A549 (cell line): ENCODE measurements at regions not wholly inside any gene's neighbourhood (a gene's known extent, or its start where the extent isn't known, plus 50 kb on each side); places are given as distances from the start of the nearest gene placed in this dataset.

Experiments
- ATAC-seq, 2 experiments: fragments of 200-7000 bp in 1 of 2; fragments of >200 bp in 1 of 2; cut with Nextera tagmentation in 1 of 2; cut with Tn5 transposase in 1 of 2; 3 replicates each; pipeline versions ENCODE4 v1.8.0 to v1.9.1; 2018 to 2020; ENCODE audit warnings: mild to moderate bottlenecking in 1 of 2, moderate library complexity in 1 of 2
- CTCF ChIA-PET: fragments of 300-600 bp; sonication (Branson Sonifier 250); formaldehyde crosslinking; extraction: SDS; loops from one replicate; lab custom pipeline; 2021; ENCODE audit warnings: antibody characterized with exemption, inconsistent platforms; lab: Yijun Ruan, JAX
- POLR2A ChIA-PET: fragments of 350-600 bp; formaldehyde crosslinking; extraction: SDS; loops from one replicate; lab custom pipeline; 2021; ENCODE audit warnings: antibody characterized with exemption, inconsistent platforms; lab: Yijun Ruan, JAX
- DNase-seq, 2 experiments: peaks; one replicate each; pipeline versions ENCODE4 v3.0.0 to v3.0.0-alpha.2; 2011 to 2016; ENCODE audit warnings: low read depth in 1 of 2, low spot score in 1 of 2
- FAIRE-seq: peaks from 2 replicates; lab custom pipeline; 2011; peaks lifted over from hg19 to GRCh38; lab: Jason Lieb, UNC
- H3K27ac ChIP-seq, 2 experiments: fragments of >200 bp; sonication (Bioruptor Twin); formaldehyde crosslinking; 3 replicates each; pipeline ENCODE4 v1.5.1; 2016 to 2017
- H3K4me1 ChIP-seq: fragments of >200 bp; sonication (Bioruptor Twin); formaldehyde crosslinking; 3 replicates; pipeline ENCODE4 v1.6.1; 2016
- H3K4me2 ChIP-seq: fragments of >200 bp; sonication (Bioruptor Twin); formaldehyde crosslinking; 3 replicates; pipeline ENCODE4 v1.6.1; 2016
- H3K4me3 ChIP-seq: fragments of >200 bp; sonication (Bioruptor Twin); formaldehyde crosslinking; 3 replicates; pipeline ENCODE4 v1.5.1; 2016
- H3K9me3 ChIP-seq: fragments of >200 bp; sonication (Bioruptor Twin); formaldehyde crosslinking; 3 replicates; pipeline ENCODE4 v1.6.1; 2016
- BHLHE40 ChIP-seq: IDR thresholded peaks from 2 replicates; pipeline ENCODE4 v1.6.1; 2012; ENCODE audit warnings: low read depth, low read length, inconsistent platforms
- CEBPB ChIP-seq, 2 experiments: fragments of >200 bp in 1 of 2; sonication (Bioruptor Twin) in 1 of 2; formaldehyde crosslinking in 1 of 2; IDR thresholded peaks; 2 replicates each; pipeline ENCODE4 v1.6.1; 2012 to 2016
- CHD4 ChIP-seq: fragments of 200-600 bp; sonication (generic); IDR thresholded peaks from 2 replicates; pipeline ENCODE4 v1.6.1; 2016; ENCODE audit warnings: antibody characterized with exemption, mild to moderate bottlenecking, borderline replicate concordance
- CTCF ChIP-seq: fragments of >200 bp; sonication (Bioruptor Twin); formaldehyde crosslinking; IDR thresholded peaks from 3 replicates; pipeline ENCODE4 v1.5.1; 2016
- ELK1 ChIP-seq: fragments of 150-350 bp; IDR thresholded peaks from 2 replicates; pipeline ENCODE4 v1.6.1; 2014; ENCODE audit warnings: low read depth, mild to moderate bottlenecking, low read length
- EP300 ChIP-seq, 2 experiments: fragments of >200 bp; sonication (Bioruptor Twin); formaldehyde crosslinking; IDR thresholded peaks; 2 replicates in 1 of 2; 3 replicates in 1 of 2; pipeline ENCODE4 v1.6.1; 2016 to 2017
- FOSL2 ChIP-seq, 2 experiments: fragments of 450-650 bp in 1 of 2; fragments of >200 bp in 1 of 2; sonication (Bioruptor Twin) in 1 of 2; formaldehyde crosslinking; IDR thresholded peaks; 2 replicates each; pipeline versions ENCODE4 v1.5.0 to v1.6.1; 2016 to 2020; ENCODE audit warnings: mild to moderate bottlenecking in 1 of 2, moderate library complexity in 1 of 2
- GATA3 ChIP-seq: IDR thresholded peaks from 2 replicates; pipeline ENCODE4 v1.6.1; 2012; ENCODE audit warnings: borderline replicate concordance
- HEYL ChIP-seq: fragments of 250-450 bp; sonication (Bioruptor Pico); IDR thresholded peaks from 2 replicates; pipeline ENCODE4 v1.8.0; 2021; ENCODE audit warnings: mild to moderate bottlenecking, moderate library complexity
- HMGXB4 ChIP-seq: fragments of 250-450 bp; sonication (Bioruptor Pico); IDR thresholded peaks from 2 replicates; pipeline ENCODE4 v1.5.0; 2021; ENCODE audit warnings: mild to moderate bottlenecking, moderate library complexity, borderline replicate concordance
- JUNB ChIP-seq: fragments of >200 bp; sonication (Bioruptor Twin); formaldehyde crosslinking; IDR thresholded peaks from 2 replicates; pipeline ENCODE4 v1.6.1; 2016
- KDM5A ChIP-seq: fragments of 200-600 bp; sonication (generic); IDR thresholded peaks from 2 replicates; pipeline ENCODE4 v1.6.1; 2016; ENCODE audit warnings: antibody characterized with exemption, mild to moderate bottlenecking
- MAZ ChIP-seq: fragments of 150-350 bp; IDR thresholded peaks from 2 replicates; pipeline ENCODE4 v1.6.1; 2014; ENCODE audit warnings: antibody characterized with exemption, low read depth, low read length, borderline replicate concordance
- NR3C1 ChIP-seq: fragments of >200 bp; sonication (Bioruptor Twin); formaldehyde crosslinking; IDR thresholded peaks from 3 replicates; pipeline ENCODE4 v1.6.1; 2017
- POLR2A ChIP-seq: IDR thresholded peaks from 2 replicates; pipeline ENCODE4 v1.6.1; 2012; ENCODE audit warnings: mild to moderate bottlenecking, low read length
- POLR2AphosphoS2 ChIP-seq: conservative IDR thresholded peaks from 2 replicates; pipeline ENCODE4 v1.6.1; 2012; ENCODE audit warnings: low read length, improper control_type of control experiment, inconsistent platforms
- TFCP2L1 ChIP-seq: fragments of 250-450 bp; sonication (Bioruptor Pico); IDR thresholded peaks from 2 replicates; pipeline ENCODE4 v1.5.0; 2021; ENCODE audit warnings: mild to moderate bottlenecking
- USF2 ChIP-seq: fragments of 450-650 bp; IDR thresholded peaks from 2 replicates; pipeline ENCODE4 v1.6.1; 2014; ENCODE audit warnings: antibody characterized with exemption
- ZNF302 ChIP-seq: fragments of 250-450 bp; sonication (Bioruptor Pico); IDR thresholded peaks from 2 replicates; pipeline ENCODE4 v1.9.0; 2021; ENCODE audit warnings: inconsistent platforms, mild to moderate bottlenecking, moderate library complexity
- WGBS: methylation state at CpG from one replicate; pipeline ENCODE4 v1.1.6; 2017; ENCODE audit errors: missing lambda C conversion rate; 5-methylcytosine and 5-hydroxymethylcytosine counted together
- TF ChIP-seq, protein P1 (sequence below): IDR thresholded peaks from 2 replicates; pipeline ENCODE4 v1.6.1; 2012

DNA sequence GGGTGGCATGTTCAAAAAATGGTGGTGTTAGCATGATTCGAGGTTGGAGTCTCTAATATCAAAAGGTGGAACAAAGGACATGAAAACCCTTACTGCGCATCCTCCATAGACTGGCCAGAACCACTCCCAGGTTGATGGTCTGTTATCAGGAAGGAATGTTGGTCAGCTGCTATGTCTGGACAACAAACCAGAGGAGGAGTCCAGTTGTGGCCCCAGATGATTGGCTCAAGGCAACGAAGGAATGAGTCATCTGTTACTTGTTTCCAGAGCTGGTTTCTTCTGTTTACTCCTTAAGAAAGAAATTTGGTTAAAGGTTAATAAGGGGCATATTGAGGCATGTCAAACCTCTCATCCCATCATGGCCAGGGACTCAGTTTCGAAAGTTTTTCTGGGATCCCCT, 56.8 kb upstream of the GRIA4 start:
- CTCF ChIA-PET, result no interaction called here

More for the DNA sequence above, 56.8 kb upstream of the GRIA4 start:
- H3K9me3 ChIP-seq, result no peaks in the 10 kb centered on the region
- 27% methylated on average over 4 of the region's 4 CpGs for WGBS
- H3K27ac ChIP-seq, result no peak overlapping the region
- H3K4me3 ChIP-seq, result no peak overlapping the region
- peak in 1 of 2 experiments; percentile 0 for DNase-seq
- no peaks in the 10 kb centered on the region for H3K4me1 ChIP-seq
- no peak for FAIRE-seq
- no peak for ATAC-seq
- TF ChIP-seq POLR2A, result no peak
- no peak for TF ChIP-seq GATA3
- no peak for TF ChIP-seq TFCP2L1 (CRISPR knock-in tag)
- no peak for TF ChIP-seq USF2
- TF ChIP-seq POLR2AphosphoS2, result no peak
- TF ChIP-seq HMGXB4 (CRISPR knock-in tag), result no peak
- no peak for TF ChIP-seq JUNB
- TF ChIP-seq, protein P1, sequence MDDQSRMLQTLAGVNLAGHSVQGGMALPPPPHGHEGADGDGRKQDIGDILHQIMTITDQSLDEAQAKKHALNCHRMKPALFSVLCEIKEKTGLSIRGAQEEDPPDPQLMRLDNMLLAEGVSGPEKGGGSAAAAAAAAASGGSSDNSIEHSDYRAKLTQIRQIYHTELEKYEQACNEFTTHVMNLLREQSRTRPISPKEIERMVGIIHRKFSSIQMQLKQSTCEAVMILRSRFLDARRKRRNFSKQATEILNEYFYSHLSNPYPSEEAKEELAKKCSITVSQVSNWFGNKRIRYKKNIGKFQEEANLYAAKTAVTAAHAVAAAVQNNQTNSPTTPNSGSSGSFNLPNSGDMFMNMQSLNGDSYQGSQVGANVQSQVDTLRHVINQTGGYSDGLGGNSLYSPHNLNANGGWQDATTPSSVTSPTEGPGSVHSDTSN, result no peak
- no peak for TF ChIP-seq BHLHE40
- no peak for TF ChIP-seq KDM5A
- no peak for TF ChIP-seq CEBPB (IDR thresholded peaks at IDR 0.05)
- no peak for TF ChIP-seq NR3C1
- no peak for TF ChIP-seq ELK1
- no peak for TF ChIP-seq EP300 (IDR thresholded peaks at IDR 0.05)
- no peak for TF ChIP-seq MAZ
- TF ChIP-seq FOSL2 (IDR thresholded peaks at IDR 0.05), result no peak
- no peak for TF ChIP-seq FOSL2 (CRISPR knock-in tag; IDR thresholded peaks at IDR 0.05)
- TF ChIP-seq CHD4, result no peak
- TF ChIP-seq ZNF302 (CRISPR knock-in tag), result no peak
- no peak for TF ChIP-seq HEYL
- TF ChIP-seq CTCF, result no peak
- H3K4me2 ChIP-seq, result no peak overlapping the region
- POLR2A ChIA-PET, result no interaction called here
